Lung (tissue), 11 donors: ENCODE measurements at regions not wholly inside any gene's neighbourhood (a gene's known extent, or its start where the extent isn't known, plus 50 kb on each side); places are given as distances from the start of the nearest gene placed in this dataset.

Experiments used
- ATAC-seq: fragments of 200-7000 bp; cut with Tn5 transposase; one replicate; pipeline ENCODE4 v1.9.1; 2020; ENCODE audit warnings: moderate number of reproducible peaks; ENCODE audit not compliant: insufficient read depth, low FRiP score
- DNase-seq, 3 donors: peaks; one replicate each; pipeline ENCODE4 v3.0.0-alpha.2; 2013 to 2017
- H3K27ac ChIP-seq, 2 donors: one replicate each; pipeline ENCODE4 v1.5.1; 2013; ENCODE audit warnings: mild to moderate bottlenecking in 2 of 2, moderate library complexity in 2 of 2, control low read depth in 1 of 2, inconsistent platforms in 1 of 2, low read depth in 1 of 2, low read length in 1 of 2
- H3K27me3 ChIP-seq, 3 donors: one replicate each; pipeline ENCODE4 v1.5.1; 2013; ENCODE audit warnings: low read length in 2 of 3; ENCODE audit not compliant: control insufficient read depth in 3 of 3, insufficient read depth in 3 of 3
- H3K36me3 ChIP-seq, 4 donors: one replicate each; pipeline ENCODE4 v1.5.1; 2013; ENCODE audit warnings: low read length in 4 of 4, mild to moderate bottlenecking in 1 of 4, moderate library complexity in 1 of 4; ENCODE audit not compliant: control insufficient read depth in 4 of 4, insufficient read depth in 4 of 4
- H3K4me1 ChIP-seq, 5 donors: one replicate each; pipeline ENCODE4 v1.5.1; 2013; ENCODE audit warnings: low read length in 5 of 5, mild to moderate bottlenecking in 2 of 5, moderate library complexity in 1 of 5; ENCODE audit not compliant: control insufficient read depth in 5 of 5, insufficient read depth in 5 of 5
- H3K4me3 ChIP-seq: one replicate; pipeline ENCODE4 v1.5.1; 2013; ENCODE audit warnings: mild to moderate bottlenecking, control low read depth, moderate library complexity
- H3K9ac ChIP-seq, 2 donors: one replicate each; pipeline ENCODE4 v1.5.1; 2013; ENCODE audit warnings: low read length in 2 of 2, control low read depth in 1 of 2; ENCODE audit not compliant: insufficient read depth in 1 of 2
- H3K9me3 ChIP-seq, 4 donors: one replicate each; pipeline ENCODE4 v1.5.1; 2013; ENCODE audit warnings: low read length in 3 of 4, mild to moderate bottlenecking in 1 of 4, moderate library complexity in 1 of 4; ENCODE audit not compliant: control insufficient read depth in 4 of 4, insufficient read depth in 3 of 4
- WGBS, 2 donors: extraction: QIAGEN DNeasy Blood & Tissue Kit; methylation state at CpG; one replicate each; pipeline ENCODE4 v1.1.7; 2013; 5-methylcytosine and 5-hydroxymethylcytosine counted together
- TF ChIP-seq, protein P1 (sequence below): IDR thresholded peaks from 2 replicates; pipeline ENCODE4 v1.5.1; 2012; ENCODE audit warnings: mild to moderate bottlenecking; ENCODE audit errors: control extremely low read depth, extremely low read depth
- donor health status: control.
- donor health status: control.
- donor health status: Bipolar disorder and iron deficiency.
- donor health status: healthy.
- donor health status: DM: yes; HTN: yes; CAD: no.

DNA sequence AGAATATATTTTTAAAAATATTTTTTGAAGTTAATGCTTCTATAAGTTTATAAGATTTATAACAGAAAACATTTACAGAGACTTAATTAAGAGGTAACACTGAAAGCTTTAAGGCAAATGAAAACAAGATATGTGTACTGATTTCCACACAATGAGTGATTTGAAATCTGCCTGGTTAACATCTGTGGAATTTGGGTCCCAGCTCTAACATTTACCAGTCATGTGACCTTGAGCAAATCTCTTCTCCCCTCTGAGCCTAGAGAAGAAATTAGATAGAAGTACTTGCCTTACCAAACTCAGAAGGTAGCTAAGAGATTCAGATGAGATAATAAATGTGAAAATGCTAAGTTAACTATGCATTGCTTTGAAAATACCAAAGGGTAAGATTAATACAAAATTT lies 458.8 kb upstream of the LCORL start:
- no peak overlapping the region for H3K9ac ChIP-seq
- H3K36me3 ChIP-seq = no peaks in the 10 kb centered on the region
- DNase-seq (no peak), ATAC-seq (no peak)
- H3K27me3 ChIP-seq = no peaks in the 10 kb centered on the region
- TF ChIP-seq, protein P1, sequence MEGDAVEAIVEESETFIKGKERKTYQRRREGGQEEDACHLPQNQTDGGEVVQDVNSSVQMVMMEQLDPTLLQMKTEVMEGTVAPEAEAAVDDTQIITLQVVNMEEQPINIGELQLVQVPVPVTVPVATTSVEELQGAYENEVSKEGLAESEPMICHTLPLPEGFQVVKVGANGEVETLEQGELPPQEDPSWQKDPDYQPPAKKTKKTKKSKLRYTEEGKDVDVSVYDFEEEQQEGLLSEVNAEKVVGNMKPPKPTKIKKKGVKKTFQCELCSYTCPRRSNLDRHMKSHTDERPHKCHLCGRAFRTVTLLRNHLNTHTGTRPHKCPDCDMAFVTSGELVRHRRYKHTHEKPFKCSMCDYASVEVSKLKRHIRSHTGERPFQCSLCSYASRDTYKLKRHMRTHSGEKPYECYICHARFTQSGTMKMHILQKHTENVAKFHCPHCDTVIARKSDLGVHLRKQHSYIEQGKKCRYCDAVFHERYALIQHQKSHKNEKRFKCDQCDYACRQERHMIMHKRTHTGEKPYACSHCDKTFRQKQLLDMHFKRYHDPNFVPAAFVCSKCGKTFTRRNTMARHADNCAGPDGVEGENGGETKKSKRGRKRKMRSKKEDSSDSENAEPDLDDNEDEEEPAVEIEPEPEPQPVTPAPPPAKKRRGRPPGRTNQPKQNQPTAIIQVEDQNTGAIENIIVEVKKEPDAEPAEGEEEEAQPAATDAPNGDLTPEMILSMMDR = no peak
- peaks cover 0 to 9% (median 0%) of the 10 kb centered on the region in 4 donors for H3K9me3 ChIP-seq
- no peak overlapping the region for H3K27ac ChIP-seq
- no peaks in the 10 kb centered on the region for H3K4me1 ChIP-seq
- H3K4me3 ChIP-seq = no peak overlapping the region

DNA sequence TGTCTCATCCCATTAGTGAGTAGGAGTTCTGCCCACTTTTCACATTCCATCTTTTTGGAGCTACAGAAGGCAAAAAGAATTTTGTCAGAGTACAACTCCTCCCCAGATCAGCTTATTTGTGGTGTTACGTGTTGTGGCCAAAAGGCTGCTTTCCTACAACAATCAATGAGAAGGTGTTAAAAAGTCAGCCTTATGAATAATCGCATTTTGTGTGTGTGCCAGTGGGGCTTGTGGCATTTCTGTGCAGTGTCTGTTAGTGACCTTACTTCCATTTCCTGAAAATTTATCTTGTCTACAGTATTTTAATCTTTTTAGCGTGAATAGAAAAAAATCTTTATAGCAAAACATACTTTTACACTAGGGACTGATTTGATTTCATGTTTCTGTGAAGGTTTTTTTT lies 458.3 kb upstream of the LCORL start:
- Histone ChIP-seq H3K27ac (no peak overlapping the region), H3K4me3 (no peak overlapping the region), H3K36me3 (no peaks in the 10 kb centered on the region), H3K27me3 (no peaks in the 10 kb centered on the region), H3K9ac (no peak overlapping the region), H3K4me1 (no peaks in the 10 kb centered on the region), H3K9me3 (peaks cover 0 to 9% (median 0%) of the 10 kb centered on the region in 4 donors)
- 71 to 72% methylated on average over 3 of the region's 3 CpGs for WGBS, 2 donors
- DNase-seq = no peak
- no peak for ATAC-seq
- TF ChIP-seq, protein P1 = no peak

DNA sequence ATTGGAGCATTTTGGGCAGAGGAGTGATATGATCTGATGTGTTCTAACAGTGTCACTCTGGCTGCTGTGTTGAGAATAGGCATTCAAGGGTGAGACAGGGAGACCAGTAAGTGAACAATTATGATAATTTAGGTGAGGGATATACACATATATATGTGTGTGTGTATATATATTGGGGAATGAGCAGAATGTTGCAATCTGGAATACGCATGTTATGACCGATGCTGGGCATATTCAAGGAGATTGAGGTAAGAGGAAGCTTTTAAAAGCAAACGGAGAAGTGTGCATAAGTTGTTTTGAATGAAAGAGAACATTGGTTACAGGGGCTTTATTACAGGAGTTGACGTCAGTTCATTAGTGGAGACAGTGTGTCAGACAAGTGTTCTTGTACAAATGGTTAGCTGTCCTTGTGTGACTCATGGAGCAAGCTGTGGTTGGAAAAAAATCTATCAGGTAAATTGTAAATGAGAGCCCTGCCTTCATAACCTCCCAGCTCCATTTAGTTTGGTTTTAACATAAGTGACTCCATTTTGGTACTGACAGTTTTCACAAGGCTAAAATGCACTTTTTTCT lies 442.5 kb upstream of the LCORL start:
- no peak for DNase-seq
- Histone ChIP-seq H3K9ac (no peak overlapping the region), H3K4me1 (no peaks in the 10 kb centered on the region), H3K27ac (no peak overlapping the region), H3K36me3 (no peaks in the 10 kb centered on the region), H3K9me3 (no peaks in the 10 kb centered on the region), H3K4me3 (no peak overlapping the region), H3K27me3 (no peaks in the 10 kb centered on the region)
- TF ChIP-seq, protein P1 = no peak
- ATAC-seq = no peak
- 58 to 73% methylated on average over 4 of the region's 4 CpGs for WGBS, 2 donors

DNA sequence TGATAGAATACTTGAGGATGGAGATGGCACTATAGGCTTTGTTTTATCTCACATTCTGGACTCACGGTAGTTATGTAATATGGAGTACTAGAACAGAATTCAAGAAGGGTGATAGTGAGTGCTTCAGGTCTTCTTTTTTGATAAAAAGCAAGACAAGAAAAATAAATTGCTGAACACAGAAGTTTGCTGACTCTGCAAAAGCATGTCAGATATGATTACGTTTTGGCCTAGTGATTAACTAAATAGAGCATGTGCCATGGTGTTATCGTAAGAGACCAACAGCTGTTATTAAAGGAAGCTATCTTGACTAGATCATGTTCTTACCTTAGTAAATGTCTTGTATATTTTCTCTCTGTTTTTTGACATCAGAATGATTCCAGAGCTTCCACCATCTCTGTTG lies 436.9 kb upstream of the LCORL start:
- H3K36me3 ChIP-seq = no peaks in the 10 kb centered on the region
- H3K4me3 ChIP-seq = no peak overlapping the region
- WGBS, 2 donors = 83 to 84% methylated on average over 3 of the region's 3 CpGs
- H3K9ac ChIP-seq = no peak overlapping the region
- H3K4me1 ChIP-seq = no peaks in the 10 kb centered on the region
- no peaks in the 10 kb centered on the region for H3K9me3 ChIP-seq
- DNase-seq (no peak), ATAC-seq (no peak)
- no peak overlapping the region for H3K27ac ChIP-seq
- H3K27me3 ChIP-seq = no peaks in the 10 kb centered on the region
- TF ChIP-seq, protein P1 = no peak
